ENCODE measurements at regions not wholly inside any gene's neighbourhood (a gene's known extent, or its start where the extent isn't known, plus 50 kb on each side); places are given as distances from the start of the nearest gene placed in this dataset.

DNA sequence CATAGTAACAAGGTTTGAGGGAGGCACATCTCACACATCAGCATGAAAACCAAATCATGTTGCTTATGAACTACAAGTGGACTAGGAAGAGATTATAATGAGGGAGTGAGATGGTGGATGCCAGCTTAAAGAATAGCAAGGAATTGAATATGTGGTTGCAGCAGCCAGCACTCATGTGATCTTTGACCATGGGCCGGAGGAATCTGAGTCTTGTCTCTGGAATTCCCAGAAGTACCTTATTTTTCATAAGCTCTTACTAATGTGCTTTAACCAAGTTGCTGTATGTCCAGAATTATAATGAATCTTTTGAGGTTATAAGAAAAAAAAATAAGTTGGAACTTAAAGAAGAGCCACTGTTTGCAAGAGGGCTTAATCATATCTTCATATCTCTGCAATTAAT, 97.0 kb downstream of the DISP1 start:
- no peak for DNase-seq (ENCODE audit: low spot score)

DNA sequence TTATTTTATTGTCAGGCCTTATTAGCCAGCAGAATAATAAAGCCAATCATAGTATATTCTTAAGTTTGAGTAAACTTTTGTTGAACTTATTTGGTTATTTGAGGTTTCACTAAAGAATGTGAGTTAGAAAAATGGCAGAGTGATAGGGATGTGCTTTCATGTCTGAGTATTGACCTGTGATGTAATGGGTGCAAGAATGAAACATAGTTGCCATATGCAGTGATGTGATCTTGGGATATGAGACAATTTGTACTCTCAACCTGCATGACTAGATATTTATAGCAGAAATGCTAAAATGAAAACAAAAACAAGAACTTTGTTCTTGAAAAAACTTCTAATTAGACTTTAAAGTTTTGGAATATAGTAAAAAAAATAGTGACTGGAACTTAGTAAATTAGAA, 97.9 kb downstream of the DISP1 start:
- DNase-seq (ENCODE audit: low spot score) = no peak

DNA sequence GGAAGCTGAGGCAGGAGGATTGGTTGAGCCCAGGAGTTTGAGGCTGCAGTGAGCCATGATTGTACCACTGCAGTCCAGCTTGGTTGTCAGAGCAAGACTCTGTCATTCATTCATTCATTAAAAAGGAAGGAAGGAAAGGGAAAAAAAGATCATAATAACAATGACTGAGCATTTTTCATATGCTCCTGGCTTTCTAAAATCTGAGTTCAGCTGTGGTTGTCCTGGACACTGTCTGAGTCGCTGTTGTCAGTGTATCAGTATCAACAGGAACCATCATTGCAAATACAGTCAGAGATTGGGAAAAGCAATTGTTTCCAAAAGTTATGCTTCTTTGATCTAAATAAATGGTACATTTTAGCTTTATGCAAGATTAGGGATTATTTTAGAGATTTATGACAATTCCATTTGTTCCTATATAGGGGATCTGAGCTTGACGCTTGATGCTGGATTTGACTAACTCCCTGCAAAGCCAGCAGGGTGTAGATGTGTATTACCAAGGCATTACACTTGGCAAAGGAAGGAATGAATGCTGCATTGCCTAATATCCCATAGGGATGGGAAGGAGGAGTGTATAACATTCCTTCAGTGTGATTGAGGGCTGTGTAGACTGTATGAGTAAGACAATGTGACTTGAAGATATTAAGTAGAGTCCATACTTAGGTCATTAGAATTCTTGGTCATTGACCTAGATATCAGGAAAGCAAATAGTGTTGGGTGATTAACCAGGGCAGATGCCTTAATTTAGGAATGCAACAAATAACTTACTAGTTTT, 100.2 kb downstream of the DISP1 start:
- DNase-seq (ENCODE audit: low spot score) = peak; percentile 18

DNA sequence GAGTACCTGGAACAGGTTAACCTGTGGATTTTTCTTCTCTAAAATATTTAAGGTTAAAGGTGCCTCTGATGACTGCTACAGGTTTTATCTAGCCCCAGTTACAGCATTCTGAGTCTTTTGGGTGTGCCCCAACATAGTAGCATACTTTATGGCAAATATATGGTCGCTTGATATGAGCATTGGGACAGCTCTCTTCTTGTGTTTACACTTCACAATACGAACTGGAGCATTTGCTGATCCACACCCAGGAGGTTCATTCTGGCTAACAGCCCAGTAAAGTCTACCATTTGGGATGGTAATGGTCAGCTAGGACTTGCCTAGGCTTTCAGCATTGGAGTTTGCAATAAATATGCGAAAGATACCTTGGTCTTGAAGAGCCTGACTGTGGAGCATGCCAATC, 101.3 kb downstream of the DISP1 start:
- DNase-seq (ENCODE audit: low spot score) = no peak

DNA sequence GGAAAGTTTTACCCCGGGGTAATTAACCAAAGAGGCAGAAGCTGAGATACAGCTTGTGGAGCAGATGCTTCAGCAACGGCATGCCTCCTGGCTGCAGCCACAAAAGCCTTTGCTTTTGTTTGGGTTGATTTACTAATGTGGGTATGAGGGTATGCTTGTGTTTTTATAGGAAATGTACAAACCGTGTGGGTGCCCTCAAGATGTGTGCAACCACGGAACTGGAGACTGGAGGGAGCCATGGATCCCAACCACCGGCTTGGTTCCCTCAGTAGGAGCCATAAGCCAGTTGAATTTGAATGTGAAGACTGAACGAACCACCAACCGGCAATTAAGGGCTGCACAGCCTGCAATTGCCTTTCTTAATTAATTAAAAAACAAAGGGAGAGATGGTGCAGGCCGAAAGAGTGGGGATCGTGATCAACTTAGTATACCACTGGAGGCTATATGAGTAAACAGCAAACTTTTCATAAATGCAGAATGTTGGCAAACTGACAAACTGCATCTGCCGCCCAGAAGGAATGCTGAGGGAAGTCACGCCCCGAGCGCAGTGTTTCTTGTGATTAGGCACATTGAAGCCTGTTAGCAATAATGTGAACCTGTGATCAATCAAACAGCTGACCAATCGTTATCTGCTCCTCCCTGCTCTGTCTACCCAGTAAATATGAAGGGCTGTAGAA, 104.1 kb downstream of the DISP1 start:
- no peak for DNase-seq (ENCODE audit: low spot score)

DNA sequence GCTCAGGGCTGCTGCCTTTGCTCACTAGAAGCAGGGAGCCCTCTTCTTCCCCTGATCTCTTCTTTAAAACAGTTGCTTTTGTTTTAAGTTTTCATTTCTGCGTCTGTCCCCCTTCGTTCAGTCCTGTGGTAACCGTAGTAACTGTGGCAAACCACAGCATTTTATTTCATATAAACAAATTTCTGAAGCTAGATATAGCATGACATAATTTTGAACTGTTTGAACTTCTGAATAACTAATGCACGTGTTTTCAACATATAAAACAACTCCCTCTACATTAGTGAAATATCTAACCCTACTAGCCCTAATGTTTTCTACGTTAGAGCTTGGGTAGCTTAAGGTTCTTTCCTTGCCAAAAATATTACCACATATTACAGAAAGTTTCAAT, 104.6 kb downstream of the DISP1 start:
- DNase-seq (ENCODE audit: low spot score) = no peak

DNA sequence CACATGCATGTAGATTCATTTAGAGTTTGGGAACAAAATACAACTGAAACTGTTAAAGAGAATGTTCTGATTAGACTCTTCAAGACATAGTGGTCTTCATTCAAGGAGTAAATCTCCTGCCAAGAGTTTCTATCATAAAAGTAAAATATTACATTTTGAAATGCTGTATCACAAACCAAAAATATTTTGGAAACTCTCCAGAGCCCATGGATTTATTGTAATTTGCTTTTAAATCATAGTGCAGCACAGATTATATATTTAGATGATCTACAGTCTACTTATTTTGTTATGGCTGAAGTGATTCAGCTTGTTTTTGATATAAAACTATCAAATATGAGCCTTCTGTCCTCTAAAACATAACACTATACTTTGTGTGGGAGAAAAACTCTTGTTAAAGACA, 105.3 kb downstream of the DISP1 start:
- DNase-seq (ENCODE audit: low spot score) = no peak

DNA sequence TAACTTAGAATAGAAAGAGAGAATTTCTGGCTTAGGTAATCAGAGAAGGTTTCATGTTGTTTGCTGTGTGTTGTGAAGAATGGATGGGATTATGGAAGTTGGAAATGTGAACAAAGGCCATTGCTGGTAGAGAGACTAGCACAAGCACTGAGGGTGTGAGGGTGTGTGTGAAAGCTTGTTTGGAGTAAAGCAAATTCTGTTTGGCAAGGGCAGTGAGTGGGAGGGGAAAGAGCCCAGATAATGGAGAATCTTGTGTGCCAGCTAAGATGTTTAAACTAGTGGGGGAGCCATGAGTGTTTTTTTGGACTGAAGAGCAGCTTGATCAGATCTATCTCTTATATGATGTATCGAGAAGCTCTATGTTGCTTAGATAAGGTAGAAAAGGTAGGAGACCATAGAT, 107.1 kb downstream of the DISP1 start:
- DNase-seq (ENCODE audit: low spot score) = no peak

DNA sequence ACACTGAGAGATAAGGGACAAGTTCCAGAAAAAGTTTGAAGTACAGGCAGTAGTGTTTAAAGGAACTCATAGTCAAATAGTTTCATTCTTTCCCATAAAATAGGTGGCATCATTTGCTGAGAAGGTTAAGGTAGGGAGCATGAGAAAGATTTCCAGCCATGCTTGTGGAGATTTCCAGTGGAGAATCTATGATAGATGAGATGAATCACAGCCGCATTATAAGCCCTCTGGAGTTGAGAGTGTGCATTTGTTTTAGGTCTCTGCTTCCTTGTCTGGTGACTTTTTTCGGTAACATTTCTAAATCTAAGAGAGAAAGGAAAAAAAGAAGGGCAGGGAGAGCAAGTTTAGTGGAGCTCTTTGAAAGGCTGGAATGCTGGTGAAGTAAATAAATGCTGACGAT, 108.7 kb downstream of the DISP1 start:
- DNase-seq (ENCODE audit: low spot score) = no peak

DNA sequence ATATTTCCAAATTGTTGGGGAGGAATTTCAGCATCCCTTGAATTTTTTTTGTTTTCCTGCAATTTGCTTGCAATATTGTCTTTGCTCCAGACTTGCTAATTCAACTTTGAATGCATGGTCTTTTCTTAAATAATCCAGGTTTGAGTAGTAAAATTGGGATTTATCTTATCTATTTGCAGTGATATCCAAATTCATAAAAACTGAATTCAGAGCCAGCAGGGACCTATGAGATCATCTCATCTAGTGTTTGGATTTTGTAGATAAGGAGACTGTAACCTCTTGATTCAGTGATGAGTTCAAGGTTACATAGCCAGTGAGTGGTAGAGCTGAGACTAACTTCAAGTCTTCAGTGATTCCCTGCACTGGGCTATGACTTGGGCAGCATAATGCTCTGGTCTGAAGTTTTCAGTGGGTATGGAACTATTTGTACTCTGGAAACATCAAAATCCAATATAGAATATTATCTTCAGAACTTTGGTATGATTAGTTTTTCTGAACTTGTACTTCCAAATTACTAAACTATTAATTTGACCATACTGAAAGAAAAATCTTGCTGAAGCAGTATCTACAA, 109.4 kb downstream of the DISP1 start:
- DNase-seq (ENCODE audit: low spot score) = no peak

DNA sequence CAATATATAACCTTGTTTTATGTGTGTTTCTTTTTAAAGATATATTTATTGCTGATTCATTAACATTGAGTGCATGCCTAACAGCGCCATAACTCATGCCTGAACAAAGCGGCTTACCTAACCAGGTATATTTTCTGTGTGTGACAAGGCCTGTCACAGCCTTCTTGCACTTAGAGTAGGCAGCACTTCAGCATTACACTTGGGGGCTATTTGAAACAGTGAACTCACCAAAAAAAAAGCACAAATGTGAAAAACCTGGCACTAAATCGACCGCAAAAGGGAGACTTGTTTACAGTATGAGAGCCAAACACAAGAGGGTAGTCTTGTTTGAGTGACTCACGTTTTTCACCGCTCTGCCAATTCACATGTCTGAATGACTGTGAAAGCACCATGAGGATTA, 111.7 kb downstream of the DISP1 start:
- peak; percentile 28 for DNase-seq (ENCODE audit: low spot score)

DNA sequence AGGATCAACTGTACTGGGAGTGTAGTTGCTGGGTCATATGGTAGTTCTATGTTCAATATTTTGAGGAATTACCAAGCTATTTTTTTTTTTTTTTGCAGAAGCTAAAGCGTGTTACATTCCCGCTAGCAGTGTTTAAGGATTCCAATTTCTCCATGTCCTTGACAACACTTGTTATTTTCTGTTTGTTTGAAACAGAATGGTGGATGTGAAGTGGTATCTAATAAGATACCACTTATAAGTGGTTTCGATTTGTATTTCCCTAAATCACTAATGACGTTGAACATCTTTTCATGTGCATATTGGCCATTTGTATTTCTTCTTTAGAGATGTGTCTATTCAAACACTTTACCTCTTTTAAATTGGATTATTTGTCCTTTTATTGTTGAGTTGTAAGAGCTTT, 112.2 kb downstream of the DISP1 start:
- DNase-seq (ENCODE audit: low spot score) = no peak

DNA sequence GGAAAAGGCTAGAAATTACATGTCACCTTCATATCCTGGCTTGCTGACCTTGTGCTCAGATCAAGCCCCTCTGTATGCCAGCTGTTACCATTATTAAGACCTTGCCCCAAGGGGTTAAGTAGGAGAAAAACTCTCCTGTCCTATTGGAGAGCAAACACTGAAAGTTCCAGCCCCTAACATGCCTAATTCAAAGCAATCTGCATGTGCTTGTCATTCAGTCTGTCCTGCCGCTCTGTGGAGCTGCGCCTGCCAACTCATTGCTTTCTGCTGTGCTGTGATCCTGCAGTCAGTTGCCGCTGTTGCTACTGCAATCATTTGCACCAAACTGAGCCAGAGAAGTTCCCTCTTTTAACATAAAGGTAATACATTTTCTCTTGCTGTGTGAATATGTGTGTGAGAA, 113.4 kb downstream of the DISP1 start:
- no peak for DNase-seq (ENCODE audit: low spot score)

DNA sequence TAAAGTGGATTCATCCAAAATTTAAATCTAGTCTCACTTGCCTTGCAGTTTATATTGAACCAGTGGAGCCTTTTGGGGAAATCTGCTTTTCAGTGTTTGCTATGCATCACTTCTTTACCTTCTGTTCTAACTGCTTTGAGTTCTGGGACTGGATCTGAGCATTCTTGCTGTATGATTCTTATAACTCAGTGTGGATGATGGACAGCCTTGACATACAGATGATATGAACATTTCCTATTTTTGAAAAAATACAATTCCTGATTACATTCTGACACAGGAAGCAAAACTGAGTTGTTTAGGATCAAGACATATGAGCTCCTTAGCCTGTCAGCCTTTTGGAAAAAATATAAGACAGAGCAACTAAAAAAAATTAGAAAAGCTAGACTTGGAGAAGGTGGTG, 115.2 kb downstream of the DISP1 start:
- no peak for DNase-seq (ENCODE audit: low spot score)

DNA sequence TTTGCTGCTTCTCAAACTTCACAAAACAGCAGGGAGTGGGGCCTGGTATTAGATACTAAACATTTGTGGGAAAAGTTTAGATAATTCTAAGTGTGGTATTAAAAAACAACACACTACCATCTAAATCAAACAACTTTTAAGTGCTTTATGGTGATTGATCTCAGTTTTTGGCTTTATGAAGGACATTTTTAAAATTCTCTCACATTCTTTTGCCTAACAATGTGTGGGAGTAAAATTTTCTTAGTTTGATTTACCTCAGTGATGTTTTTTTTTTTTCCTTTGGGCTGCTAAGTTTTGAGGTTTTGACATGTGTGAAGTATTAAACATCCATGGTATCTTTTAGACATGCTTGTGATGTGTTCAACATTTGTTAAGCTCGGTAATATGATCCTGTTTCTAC, 116.2 kb downstream of the DISP1 start:
- no peak for DNase-seq (ENCODE audit: low spot score)

DNA sequence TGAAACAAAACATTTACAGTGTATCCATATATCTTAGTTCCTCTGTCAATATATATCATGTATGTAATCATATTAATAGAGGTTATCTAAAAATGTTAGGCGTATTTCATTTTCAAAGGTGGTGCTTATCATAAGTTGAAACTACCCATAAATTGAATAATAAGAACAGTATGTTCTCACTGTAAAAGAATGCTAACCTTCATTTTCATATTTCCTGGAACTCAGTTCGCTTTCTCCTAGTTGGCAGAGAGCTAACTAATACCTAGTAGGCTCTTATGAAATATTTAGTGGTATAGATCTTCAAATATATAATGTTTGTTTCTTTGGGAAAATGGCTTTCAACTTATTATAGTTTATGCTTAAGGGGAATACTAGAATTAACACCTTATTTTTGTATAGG, 118.4 kb downstream of the DISP1 start:
- DNase-seq (ENCODE audit: low spot score) = no peak

DNA sequence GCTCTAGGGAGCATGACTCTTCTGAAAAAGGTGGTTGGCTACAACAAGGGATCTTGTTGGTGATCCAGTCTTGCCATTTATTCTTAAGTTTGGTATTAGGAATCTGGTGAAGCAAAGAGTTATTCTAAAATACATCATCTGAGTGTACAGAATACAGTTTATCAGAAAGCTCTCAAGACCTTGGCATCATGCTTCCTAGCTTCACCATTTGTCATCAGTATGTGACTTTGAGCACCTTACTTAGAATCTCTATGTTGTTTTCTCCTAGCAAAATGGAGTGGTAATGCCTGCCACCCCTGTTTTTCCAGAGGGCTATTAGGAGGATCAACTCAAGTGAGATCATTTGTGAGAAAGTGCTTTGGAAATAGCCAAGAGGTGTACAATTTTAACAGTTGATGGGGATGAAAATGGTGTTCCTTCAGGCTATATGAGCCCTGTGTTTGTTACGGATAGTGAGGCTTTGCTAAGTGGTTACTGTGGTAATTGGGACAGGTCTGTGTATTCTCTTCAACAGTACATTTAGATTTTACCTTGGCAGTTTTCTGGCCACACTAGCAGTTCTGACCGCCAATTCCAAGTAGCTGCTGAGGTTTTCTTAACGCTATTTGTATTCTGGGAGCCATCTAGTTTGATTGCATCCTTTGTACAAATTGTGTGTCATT, 120.5 kb downstream of the DISP1 start:
- DNase-seq (ENCODE audit: low spot score) = no peak

DNA sequence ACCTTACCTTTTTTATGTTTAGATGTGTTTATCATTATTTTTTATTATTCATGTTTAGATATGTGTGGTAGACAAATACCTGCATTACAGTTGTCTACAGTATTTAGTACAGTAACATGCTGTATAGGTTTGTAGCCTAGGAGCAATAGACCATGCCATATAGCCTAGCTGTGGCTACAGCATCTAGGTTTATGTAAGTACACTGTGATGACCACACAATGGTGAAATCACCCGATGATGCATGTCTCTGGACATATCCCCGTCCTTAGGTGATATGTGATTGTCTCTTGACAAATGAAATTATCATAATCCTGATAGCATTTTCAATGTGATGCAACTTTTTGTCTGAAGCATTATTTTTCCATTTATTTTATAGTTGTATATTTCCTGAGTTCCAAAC, 121.2 kb downstream of the DISP1 start:
- DNase-seq (ENCODE audit: low spot score) = no peak

DNA sequence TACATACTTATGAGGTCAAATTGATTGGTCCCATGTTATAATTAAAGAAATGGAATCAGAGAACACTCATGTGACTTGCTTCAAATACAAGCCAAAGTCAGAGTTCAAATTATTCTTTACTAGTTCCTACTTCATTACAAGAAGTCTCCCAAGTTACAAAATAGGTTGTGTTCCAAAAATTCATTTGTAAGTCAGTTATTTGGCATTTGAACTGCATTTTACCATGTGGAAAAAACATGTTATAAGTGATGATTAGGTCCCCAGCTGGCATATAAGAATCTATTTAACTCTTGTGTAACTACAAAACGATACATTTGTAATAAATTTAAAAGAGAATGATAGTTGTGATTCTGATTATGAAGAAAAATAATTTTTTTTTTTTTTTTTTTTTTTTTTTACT, 124.1 kb downstream of the DISP1 start:
- DNase-seq (ENCODE audit: low spot score) = no peak

DNA sequence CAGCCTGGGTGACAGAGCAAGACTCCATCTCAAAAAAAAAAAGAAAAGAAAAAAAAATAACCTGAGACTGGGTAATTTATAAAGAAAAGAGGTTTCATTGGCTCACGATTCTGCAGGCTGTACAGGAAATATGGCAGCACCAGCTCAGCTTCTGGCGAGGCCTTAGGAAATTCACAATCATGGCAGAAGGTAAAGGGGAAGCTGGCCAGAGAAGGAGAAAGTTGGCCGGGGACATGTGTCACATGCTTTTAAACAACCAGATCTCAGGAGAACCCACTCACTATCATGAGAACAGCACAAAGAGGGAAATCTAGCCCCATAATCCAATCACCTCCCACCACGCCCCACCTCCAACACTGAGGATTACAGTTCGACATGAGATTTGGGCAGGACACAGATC, 125.3 kb downstream of the DISP1 start:
- no peak for DNase-seq (ENCODE audit: low spot score)

DNA sequence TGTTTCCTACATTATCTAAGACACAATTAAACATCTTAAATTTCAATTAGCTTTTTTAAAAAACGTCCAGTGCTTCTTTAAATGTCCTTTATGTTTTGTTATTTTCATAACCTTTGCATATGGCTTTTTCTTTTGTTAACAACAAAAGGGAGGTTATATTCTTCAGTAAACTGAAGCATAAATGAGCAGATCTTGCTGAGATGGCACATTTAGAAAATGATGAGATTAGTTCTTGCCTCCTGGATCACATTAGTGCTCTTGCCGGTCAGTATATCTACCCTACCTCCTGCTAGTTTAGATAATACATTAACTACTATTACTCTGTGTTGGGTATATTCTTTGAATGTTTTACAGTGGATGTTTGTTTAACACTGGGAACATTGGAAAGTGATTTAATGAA, 126.1 kb downstream of the DISP1 start:
- no peak for DNase-seq (ENCODE audit: low spot score)

DNA sequence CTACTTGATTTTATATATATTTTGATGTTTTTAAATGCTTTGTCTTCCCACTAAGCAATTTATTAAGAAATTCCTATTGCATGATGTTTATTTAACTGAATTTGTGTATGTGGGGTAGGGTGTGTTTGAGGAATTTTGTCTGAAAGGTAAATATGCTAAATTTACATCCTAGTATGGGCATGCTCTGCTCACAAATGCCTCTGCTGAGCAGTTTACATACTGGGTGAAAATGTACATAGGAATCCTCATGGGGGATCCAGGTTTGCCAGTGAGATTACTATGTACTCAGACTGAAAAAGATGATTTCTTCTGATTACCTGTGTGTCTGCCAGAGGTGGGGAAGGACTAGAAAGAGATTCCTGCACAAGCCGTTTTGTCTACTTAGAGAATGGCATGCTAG, 126.6 kb downstream of the DISP1 start:
- DNase-seq (ENCODE audit: low spot score) = no peak

DNA sequence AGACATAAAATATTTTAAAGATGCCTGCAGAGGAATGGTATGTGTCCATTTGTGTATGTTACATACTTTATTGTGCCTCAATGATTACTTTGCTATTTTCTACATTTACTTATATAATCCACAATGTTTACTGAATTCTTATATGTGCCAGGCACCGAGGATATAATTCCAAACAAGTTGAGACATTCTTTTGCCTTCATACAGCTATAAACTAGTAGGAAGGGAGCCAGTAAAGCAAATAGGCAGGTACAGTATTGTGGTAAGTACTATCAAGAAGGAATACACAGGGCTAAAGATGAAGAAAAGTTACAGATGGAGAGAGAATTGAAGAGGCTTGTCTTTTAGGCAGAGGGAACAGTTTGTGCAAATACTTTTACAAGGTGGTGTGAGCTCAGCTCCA, 131.6 kb downstream of the DISP1 start:
- DNase-seq (ENCODE audit: low spot score) = no peak
